HUES64 (cell line): ENCODE measurements at regions not wholly inside any gene's neighbourhood (a gene's known extent, or its start where the extent isn't known, plus 50 kb on each side); places are given as distances from the start of the nearest gene placed in this dataset.

Source experiments
- H3K27ac ChIP-seq: 2 replicates; pipeline ENCODE4 v1.7.0; 2013; ENCODE audit warnings: low read depth, low read length, inconsistent platforms
- H3K27me3 ChIP-seq: 2 replicates; pipeline ENCODE4 v1.6.1; 2013; ENCODE audit warnings: mild to moderate bottlenecking, low read length; ENCODE audit not compliant: insufficient read depth
- H3K36me3 ChIP-seq: 2 replicates; pipeline ENCODE4 v1.6.1; 2013; ENCODE audit warnings: mild to moderate bottlenecking, low read length; ENCODE audit not compliant: insufficient read depth
- H3K4me1 ChIP-seq: 2 replicates; pipeline ENCODE4 v1.6.1; 2013; ENCODE audit warnings: mild to moderate bottlenecking, low read length, moderate library complexity; ENCODE audit not compliant: insufficient read depth
- H3K4me3 ChIP-seq: 2 replicates; pipeline ENCODE4 v1.5.1; 2013; ENCODE audit warnings: mild to moderate bottlenecking, low read length, moderate library complexity
- H3K9ac ChIP-seq: 2 replicates; pipeline ENCODE4 v1.6.1; 2013; ENCODE audit warnings: mild to moderate bottlenecking, low read depth, low read length
- H3K9me3 ChIP-seq: 2 replicates; pipeline ENCODE4 v1.6.1; 2013; ENCODE audit warnings: low read depth, low read length; ENCODE audit not compliant: insufficient read depth

DNA sequence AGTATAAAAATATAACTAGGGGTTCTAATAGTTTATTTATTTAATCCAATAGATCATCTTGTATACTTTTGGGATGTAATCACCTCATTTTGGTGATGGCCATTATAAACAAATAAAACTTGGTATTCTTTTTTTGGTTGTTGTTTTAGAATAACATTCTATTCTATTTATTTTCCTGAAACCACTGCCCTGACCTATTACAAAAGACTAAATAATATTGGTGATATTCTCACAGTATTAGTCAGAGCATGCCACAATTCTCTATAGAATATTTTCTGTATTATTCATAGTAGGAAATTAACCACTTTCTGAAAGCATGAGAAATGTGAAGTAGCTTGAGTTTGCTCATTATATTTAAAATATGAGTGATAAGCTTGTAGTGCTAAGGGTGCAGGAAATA, 54.1 kb upstream of the LRRC7 start:
- Histone ChIP-seq H3K27ac (no peak overlapping the region), H3K36me3 (no peaks in the 10 kb centered on the region)

More for the DNA sequence above, 54.1 kb upstream of the LRRC7 start:
- H3K9me3 ChIP-seq = no peaks in the 10 kb centered on the region
- H3K4me3 ChIP-seq = no peak overlapping the region
- H3K9ac ChIP-seq = no peak overlapping the region
- no peaks in the 10 kb centered on the region for H3K4me1 ChIP-seq
- H3K27me3 ChIP-seq = no peaks in the 10 kb centered on the region
